Eye (tissue), 1 donor: ENCODE measurements at regions not wholly inside any gene's neighbourhood (a gene's known extent, or its start where the extent isn't known, plus 50 kb on each side); places are given as distances from the start of the nearest gene placed in this dataset.

Experiments used
- DNase-seq: peaks from one replicate; pipeline ENCODE4 v3.0.0-alpha.2; 2015

GRCh38 chr2:16408331-16409005 lies 257.2 kb downstream of the CYRIA start:
- DNase-seq: no peak

DNA sequence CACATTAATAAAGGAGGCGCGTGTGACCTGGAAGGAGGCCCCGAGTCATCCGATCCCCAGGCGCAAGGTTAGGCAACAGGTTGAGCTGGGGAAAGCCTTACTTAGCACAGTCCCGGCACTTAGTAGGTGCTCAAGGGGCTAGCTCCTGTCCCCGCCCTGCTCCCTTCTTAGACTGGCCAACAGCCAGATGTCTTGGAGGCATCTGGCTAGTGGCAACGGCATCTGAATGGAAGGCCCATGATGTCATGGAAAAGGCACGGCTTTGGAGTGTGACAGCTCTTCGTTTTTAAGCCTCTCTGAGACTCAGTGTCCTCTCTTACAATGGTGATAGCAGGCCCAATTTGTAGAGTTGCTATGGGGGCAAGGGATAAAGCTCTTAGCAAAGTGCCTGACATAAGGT lies 258.3 kb downstream of the CYRIA start:
- no peak for DNase-seq

DNA sequence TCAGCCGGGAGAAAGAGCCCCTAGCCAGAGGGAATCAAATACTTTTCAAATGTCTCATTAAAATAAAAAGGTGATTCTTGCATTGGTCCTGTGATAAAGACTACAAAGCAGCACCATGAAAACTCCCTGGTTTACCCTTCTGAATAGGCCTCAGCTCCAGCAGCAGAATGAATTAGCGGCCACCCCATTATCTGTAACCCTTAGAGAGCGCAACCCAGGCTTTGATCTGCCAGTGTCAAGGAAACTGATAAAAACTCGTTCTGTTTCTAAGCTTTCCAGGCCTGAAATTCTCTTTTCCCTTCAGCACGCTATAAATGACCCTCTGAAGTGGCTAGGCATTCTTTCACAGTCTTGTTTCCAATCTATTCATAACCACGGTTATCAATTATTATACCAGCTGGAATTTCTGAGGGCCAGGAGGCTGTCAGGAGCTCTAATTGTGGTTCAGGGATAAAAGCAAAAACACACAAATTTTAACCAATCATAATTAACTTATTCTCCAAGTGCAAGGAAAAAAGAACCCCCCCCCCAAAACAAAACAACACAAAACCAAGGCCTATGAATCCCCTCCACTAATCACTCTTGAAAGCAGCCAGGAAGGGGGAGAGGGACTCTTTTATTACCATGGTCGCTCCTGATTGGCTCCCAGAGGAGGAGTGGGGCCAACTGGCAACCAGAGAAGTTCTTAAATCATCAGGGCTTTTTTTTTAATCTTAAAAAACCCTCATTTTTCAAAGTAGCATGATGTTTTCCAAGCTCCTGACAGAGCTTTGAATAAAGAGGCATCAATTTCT lies 258.9 kb downstream of the CYRIA start:
- DNase-seq: peak; percentile 43

- DNase-seq: no peak
Observed at GRCh38 chr2:16405551-16405950, 260.1 kb downstream of the CYRIA start.

DNA sequence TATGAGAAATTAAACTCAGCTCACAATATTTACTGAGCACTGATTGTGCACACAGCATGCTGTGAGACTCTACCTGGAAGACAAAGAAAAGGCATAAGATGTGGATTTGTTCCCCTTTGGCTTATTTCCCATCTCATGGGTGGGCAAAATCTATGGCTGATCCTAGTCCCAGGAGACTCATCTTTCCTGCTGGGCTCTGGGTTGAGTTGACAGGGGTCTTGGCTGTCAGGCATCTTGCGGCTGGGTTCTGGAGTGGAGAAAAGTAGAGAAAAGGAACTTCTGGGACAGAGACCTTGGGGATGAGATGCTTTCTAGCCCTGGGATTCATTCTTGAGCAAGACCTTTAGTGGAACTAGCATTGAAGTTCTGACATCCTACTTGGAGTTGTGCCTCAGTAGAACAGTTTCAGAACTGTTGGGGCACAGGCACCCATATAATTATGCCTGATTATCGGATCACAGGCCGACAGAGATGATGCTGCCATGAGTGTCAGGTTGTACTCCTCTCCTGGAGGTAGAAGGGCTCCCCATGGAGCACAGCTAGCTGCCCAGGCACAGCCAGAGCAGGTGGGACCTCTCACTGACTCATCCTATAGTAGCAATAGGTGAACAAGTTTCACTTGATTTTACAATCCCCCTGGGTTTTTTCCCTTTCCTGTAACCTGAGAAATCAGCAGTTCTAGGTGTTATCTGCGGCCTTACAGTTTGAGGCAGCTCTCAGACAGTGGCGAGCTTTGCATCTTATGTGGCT lies 260.9 kb downstream of the CYRIA start:
- DNase-seq: no peak

- DNase-seq: no peak
Observed at GRCh38 chr2:16404146-16404545, 261.5 kb downstream of the CYRIA start.

DNA sequence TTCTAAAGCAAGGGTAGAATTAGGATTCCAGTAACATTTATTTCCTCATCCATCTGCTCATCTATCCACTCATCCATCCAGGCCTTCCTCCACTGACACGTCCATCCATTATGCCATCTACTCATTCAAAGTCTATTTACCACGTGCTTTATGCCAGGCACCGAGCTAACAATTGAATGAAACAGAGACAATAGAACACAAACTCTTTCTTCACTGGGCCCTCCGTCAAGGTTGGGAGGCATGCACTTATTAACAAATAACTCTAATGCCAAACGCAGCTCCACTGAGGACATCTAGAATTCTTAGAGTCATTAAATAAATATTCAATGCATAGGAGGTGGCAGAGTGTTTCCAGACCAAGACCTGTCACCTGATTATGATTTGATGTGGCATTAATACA lies 262.7 kb downstream of the CYRIA start:
- DNase-seq: no peak

- no peak for DNase-seq
Observed at GRCh38 chr2:16401761-16402300, 263.8 kb downstream of the CYRIA start.

DNA sequence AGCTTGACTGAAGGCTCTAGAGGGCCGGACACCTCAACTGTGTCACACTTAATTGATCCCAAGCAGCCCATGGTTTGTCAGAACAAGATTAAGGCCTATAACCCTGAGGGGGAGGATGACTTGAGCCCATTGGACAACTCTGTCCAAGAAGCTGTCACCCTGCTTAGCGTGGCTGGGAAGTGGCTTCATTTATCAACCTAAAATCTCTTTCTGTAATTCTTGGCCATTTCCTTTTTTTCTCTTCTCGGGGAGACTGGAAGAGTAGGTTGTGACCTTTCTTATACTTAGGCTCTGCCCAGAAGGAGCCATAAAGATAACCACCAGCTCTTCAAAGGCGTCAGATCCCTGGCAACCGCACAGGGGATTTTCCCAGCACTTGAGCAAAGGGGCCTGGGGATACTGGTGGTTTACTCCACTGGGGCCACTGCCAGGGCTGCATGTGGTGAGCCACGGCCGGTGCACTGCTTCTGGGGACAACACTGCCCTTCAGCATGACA lies 265.5 kb downstream of the CYRIA start:
- no peak for DNase-seq

GRCh38 chr2:16398486-16399043 lies 267.1 kb downstream of the CYRIA start:
- DNase-seq: no peak

- no peak for DNase-seq
Observed at GRCh38 chr2:16397681-16398475, 267.8 kb downstream of the CYRIA start.

GRCh38 chr2:16396986-16397385 lies 268.6 kb downstream of the CYRIA start:
- DNase-seq: no peak

GRCh38 chr2:16396171-16396570 lies 269.5 kb downstream of the CYRIA start:
- no peak for DNase-seq

DNA sequence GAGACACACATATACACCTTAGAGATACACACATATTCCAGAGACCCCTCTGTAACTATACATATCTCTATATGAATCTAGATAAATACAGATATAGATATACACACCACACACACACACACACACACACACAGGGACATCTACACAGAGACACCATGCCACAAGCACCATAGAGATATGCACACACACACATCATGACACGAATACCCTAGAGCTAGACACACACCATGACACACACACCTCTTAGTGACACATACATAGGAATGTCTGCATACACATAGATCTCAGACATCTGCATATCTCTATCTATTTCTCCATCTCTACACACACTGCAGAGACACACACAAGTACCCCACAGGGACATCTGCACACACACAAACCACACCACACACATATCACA lies 270.0 kb downstream of the CYRIA start:
- no peak for DNase-seq

DNA sequence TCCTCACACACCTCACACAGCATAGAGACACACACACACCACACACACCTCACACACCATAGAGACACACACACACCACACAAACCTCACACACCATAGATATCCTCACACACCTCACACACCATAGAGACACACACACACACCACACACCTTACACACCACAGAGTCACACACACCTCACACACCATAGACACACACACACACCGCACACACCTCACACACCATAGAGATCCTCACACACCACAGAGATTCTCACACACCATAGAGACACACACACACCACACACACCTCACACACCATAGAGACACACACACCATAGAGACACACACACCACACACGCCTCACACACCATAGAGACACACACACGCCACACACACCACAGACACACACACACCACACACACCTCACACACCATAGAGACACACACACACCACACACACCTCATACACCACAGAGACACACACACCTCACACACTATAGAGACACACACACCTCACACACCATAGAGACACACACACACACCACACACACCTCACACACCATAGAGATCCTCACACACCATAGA lies 270.6 kb downstream of the CYRIA start:
- no peak for DNase-seq

GRCh38 chr2:16394072-16394985 lies 271.3 kb downstream of the CYRIA start:
- DNase-seq: peak; percentile 85

DNA sequence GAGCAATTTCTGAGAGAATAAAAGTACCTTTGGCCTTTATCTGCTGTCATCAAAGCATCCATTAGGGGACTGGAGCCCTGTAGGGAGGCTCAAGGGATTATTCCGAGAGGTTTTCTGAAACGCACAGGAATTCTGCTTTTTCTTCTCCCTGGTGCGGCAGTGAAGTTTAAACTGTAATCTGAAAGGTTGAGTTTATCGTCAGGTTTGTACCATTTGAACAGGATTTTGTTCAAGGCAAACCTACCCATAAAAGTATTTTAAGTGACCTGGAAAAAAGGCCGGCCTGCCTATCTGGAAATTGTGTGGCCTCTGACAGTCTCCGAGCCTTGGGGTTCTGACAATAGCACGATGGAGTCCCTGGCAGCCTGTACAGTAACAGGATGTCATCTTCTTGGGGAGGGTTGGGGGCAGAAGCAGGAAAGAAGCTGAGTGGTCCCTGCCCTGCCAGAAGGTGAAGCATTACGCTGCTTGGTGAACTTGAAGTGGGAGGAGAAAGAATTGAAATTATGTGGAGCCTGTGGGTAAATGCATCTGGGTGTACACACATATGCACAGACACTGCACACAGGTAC lies 272.0 kb downstream of the CYRIA start:
- DNase-seq: peak; percentile 26

- DNase-seq: no peak
Observed at GRCh38 chr2:16392647-16393499, 272.8 kb downstream of the CYRIA start.

DNA sequence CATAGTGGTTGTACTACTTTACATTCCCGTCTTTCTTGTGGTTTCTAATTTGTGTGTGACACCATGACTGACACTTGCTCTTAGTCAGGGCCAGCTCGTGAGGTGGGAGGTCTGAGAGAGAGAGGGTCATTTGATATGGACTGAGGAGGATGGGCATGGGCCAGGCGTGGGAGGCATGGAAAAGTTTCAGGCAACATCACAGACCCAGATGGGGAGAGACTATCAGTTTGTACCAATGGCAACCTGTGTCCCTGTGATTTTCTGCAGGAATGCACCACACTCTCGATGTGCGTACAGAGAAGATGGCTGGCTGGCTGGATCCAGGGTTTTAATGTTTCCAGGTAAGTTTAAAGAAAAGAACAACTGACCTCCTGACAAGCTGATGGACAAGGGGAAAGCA lies 273.6 kb downstream of the CYRIA start:
- no peak for DNase-seq
